IMR-90 (cell line): ENCODE measurements at regions not wholly inside any gene's neighbourhood (a gene's known extent, or its start where the extent isn't known, plus 50 kb on each side); places are given as distances from the start of the nearest gene placed in this dataset.

Experiments
- ATAC-seq: fragments of 200-7000 bp; cut with Tn5 transposase; 2 replicates; pipeline ENCODE4 v1.9.1; 2020; ENCODE audit warnings: low read depth, mild to moderate bottlenecking, moderate library complexity
- BruUV-seq: library from RNA; stranded (reverse); fragments of 400-500 nt; replicated peaks from 2 replicates; lab custom pipeline; 2021; lab: Mats Ljungman, UMichigan
- CTCF ChIA-PET: fragments of 300-600 bp; formaldehyde crosslinking; extraction: SDS; loops from one replicate; lab custom pipeline; 2021; ENCODE audit warnings: antibody characterized with exemption; lab: Yijun Ruan, JAX
- POLR2A ChIA-PET: fragments of 300-600 bp; sonication (Branson Sonifier 250); formaldehyde crosslinking; loops from one replicate; lab custom pipeline; 2022; ENCODE audit warnings: antibody characterized with exemption; ENCODE audit not compliant: unreplicated experiment; lab: Charles Lee
- DNase-seq: peaks from one replicate; pipeline ENCODE4 v3.0.0; 2013
- H2AFZ ChIP-seq: replicated peaks from 2 replicates; pipeline ENCODE3; 2013; ENCODE audit warnings: low read length, mild to moderate bottlenecking; ENCODE audit not compliant: poor library complexity
- H2AK5ac ChIP-seq: 2 replicates; pipeline ENCODE4 v1.6.1; 2013; ENCODE audit warnings: low read depth, low read length, inconsistent platforms
- H2AK9ac ChIP-seq: replicated peaks from 2 replicates; pipeline ENCODE3; 2013; ENCODE audit warnings: mild to moderate bottlenecking, low read depth, low read length, moderate library complexity; ENCODE audit not compliant: poor library complexity
- H2BK120ac ChIP-seq: 2 replicates; pipeline ENCODE4 v1.6.1; 2013; ENCODE audit warnings: low read depth, low read length, inconsistent platforms
- H2BK15ac ChIP-seq: 3 replicates; pipeline ENCODE4 v1.6.1; 2013; ENCODE audit warnings: low read depth, low read length, inconsistent platforms
- H2BK20ac ChIP-seq: 2 replicates; pipeline ENCODE4 v1.6.1; 2013; ENCODE audit warnings: low read depth, mild to moderate bottlenecking, inconsistent platforms, low read length, moderate library complexity
- H2BK5ac ChIP-seq: 2 replicates; pipeline ENCODE4 v1.6.1; 2013; ENCODE audit warnings: mild to moderate bottlenecking, low read depth, low read length, inconsistent platforms; ENCODE audit not compliant: poor library complexity, severe bottlenecking
- H3K14ac ChIP-seq: replicated peaks from 2 replicates; pipeline ENCODE4 v1.6.1; 2013; ENCODE audit warnings: low read depth, low read length, inconsistent platforms
- H3K18ac ChIP-seq: 2 replicates; pipeline ENCODE4 v1.6.1; 2013; ENCODE audit warnings: low read depth, low read length, control low read depth
- H3K23ac ChIP-seq: 2 replicates; pipeline ENCODE4 v1.6.1; 2013; ENCODE audit warnings: low read depth, low read length, inconsistent platforms
- H3K27ac ChIP-seq: 2 replicates; pipeline ENCODE4 v1.5.1; 2013; ENCODE audit warnings: mild to moderate bottlenecking, control low read depth, low read length; ENCODE audit not compliant: insufficient read depth
- H3K27me3 ChIP-seq: 2 replicates; pipeline ENCODE4 v1.6.1; 2013; ENCODE audit warnings: low read length; ENCODE audit not compliant: control insufficient read depth, insufficient read depth
- H3K36me3 ChIP-seq: 2 replicates; pipeline ENCODE4 v1.6.1; 2013; ENCODE audit warnings: low read length, mixed read lengths; ENCODE audit not compliant: control insufficient read depth, insufficient read depth
- H3K4ac ChIP-seq: 2 replicates; pipeline ENCODE4 v1.6.1; 2013; ENCODE audit warnings: low read depth, low read length, inconsistent platforms
- H3K4me1 ChIP-seq: 2 replicates; pipeline ENCODE4 v1.6.1; 2013; ENCODE audit warnings: low read length, mixed read lengths; ENCODE audit not compliant: control insufficient read depth, insufficient read depth
- H3K4me2 ChIP-seq: 2 replicates; pipeline ENCODE4 v1.6.1; 2013; ENCODE audit warnings: low read depth, mild to moderate bottlenecking, control low read depth, low read length, moderate library complexity
- H3K4me3 ChIP-seq: 2 replicates; pipeline ENCODE4 v1.5.1; 2013; ENCODE audit warnings: low read depth, mild to moderate bottlenecking, control low read depth, low read length, moderate library complexity; ENCODE audit not compliant: insufficient read depth
- H3K56ac ChIP-seq: 2 replicates; pipeline ENCODE4 v1.6.1; 2013; ENCODE audit warnings: low read length, inconsistent platforms; ENCODE audit not compliant: insufficient read depth; ENCODE audit errors: extremely low read depth
- H3K79me1 ChIP-seq, 2 experiments: 2 replicates each; pipeline ENCODE4 v1.6.1; 2013; ENCODE audit warnings: low read length in 2 of 2, inconsistent platforms in 1 of 2, low read depth in 1 of 2
- H3K9ac ChIP-seq: 2 replicates; pipeline ENCODE4 v1.6.1; 2013; ENCODE audit warnings: low read depth, low read length, control low read depth
- H3K9me1 ChIP-seq: 2 replicates; pipeline ENCODE4 v1.6.1; 2013; ENCODE audit warnings: low read length, inconsistent platforms; ENCODE audit not compliant: insufficient read depth
- H3K9me3 ChIP-seq: 2 replicates; pipeline ENCODE4 v1.6.1; 2013; ENCODE audit warnings: low read length; ENCODE audit not compliant: control insufficient read depth, insufficient read depth
- H4K20me1 ChIP-seq: 2 replicates; pipeline ENCODE4 v1.6.1; 2013; ENCODE audit warnings: low read length, inconsistent platforms; ENCODE audit not compliant: insufficient read depth
- H4K5ac ChIP-seq: 2 replicates; pipeline ENCODE4 v1.6.1; 2013; ENCODE audit warnings: mild to moderate bottlenecking, low read depth, low read length, control low read depth
- H4K8ac ChIP-seq, 2 experiments: 2 replicates each; pipeline ENCODE4 v1.6.1; 2013; ENCODE audit warnings: low read depth in 2 of 2, low read length in 2 of 2, control low read depth in 1 of 2, inconsistent platforms in 1 of 2
- H4K91ac ChIP-seq: 2 replicates; pipeline ENCODE4 v1.6.1; 2013; ENCODE audit warnings: low read depth, low read length, inconsistent platforms; ENCODE audit not compliant: insufficient read depth
- BHLHE40 ChIP-seq: fragments of 150-350 bp; IDR thresholded peaks from 2 replicates; pipeline ENCODE4 v1.6.1; 2016; ENCODE audit warnings: mild to moderate bottlenecking, low read depth, low read length
- CEBPB ChIP-seq: IDR thresholded peaks from 2 replicates; pipeline ENCODE4 v1.6.1; 2012; ENCODE audit warnings: low read depth, low read length, improper control_type of control experiment
- CHD1 ChIP-seq: IDR thresholded peaks from 2 replicates; pipeline ENCODE4 v1.6.1; 2012; ENCODE audit warnings: low read depth, low read length, improper control_type of control experiment
- CTCF ChIP-seq: conservative IDR thresholded peaks from 2 replicates; pipeline ENCODE4 v1.5.1; 2012; ENCODE audit warnings: mild to moderate bottlenecking, low read depth, low read length, improper control_type of control experiment
- FOS ChIP-seq: fragments of 150-350 bp; IDR thresholded peaks from 2 replicates; pipeline ENCODE4 v1.6.1; 2016; ENCODE audit warnings: low read depth, low read length
- MAFK ChIP-seq: IDR thresholded peaks from 2 replicates; pipeline ENCODE4 v1.6.1; 2012; ENCODE audit warnings: low read depth, low read length, improper control_type of control experiment
- MXI1 ChIP-seq: IDR thresholded peaks from 2 replicates; pipeline ENCODE4 v1.6.1; 2012; ENCODE audit warnings: low read depth, mild to moderate bottlenecking, low read length, moderate library complexity, borderline replicate concordance
- NFE2L2 ChIP-seq: fragments of 150-350 bp; IDR thresholded peaks from 2 replicates; pipeline ENCODE4 v1.6.1; 2016; ENCODE audit warnings: low read depth, mild to moderate bottlenecking, low read length
- POLR2A ChIP-seq: IDR thresholded peaks from 2 replicates; pipeline ENCODE4 v1.6.1; 2012; ENCODE audit warnings: mild to moderate bottlenecking, low read depth, low read length
- RAD21 ChIP-seq: IDR thresholded peaks from 2 replicates; pipeline ENCODE4 v1.6.1; 2012; ENCODE audit warnings: low read length, improper control_type of control experiment
- RCOR1 ChIP-seq: IDR thresholded peaks from 2 replicates; pipeline ENCODE4 v1.6.1; 2012; ENCODE audit warnings: mild to moderate bottlenecking, low read length, improper control_type of control experiment; ENCODE audit not compliant: insufficient replicate concordance
- RFX5 ChIP-seq: IDR thresholded peaks from 2 replicates; pipeline ENCODE4 v1.8.0; 2012; ENCODE audit warnings: low read depth, mild to moderate bottlenecking, low read length, moderate library complexity
- SMC3 ChIP-seq: fragments of 150-350 bp; IDR thresholded peaks from 2 replicates; pipeline ENCODE4 v1.6.1; 2016; ENCODE audit warnings: low read depth, mild to moderate bottlenecking, antibody characterized with exemption, low read length, moderate library complexity
- USF2 ChIP-seq: fragments of 150-350 bp; IDR thresholded peaks from 2 replicates; pipeline ENCODE4 v1.6.1; 2017; ENCODE audit warnings: mild to moderate bottlenecking, antibody characterized with exemption, low read length, low read depth
- dilution Hi-C: fragments of 300-500 bp; cut with HindIII; formaldehyde crosslinking; loops from one replicate; pipeline ENCODE4 v1.14.3; 2018; ENCODE audit warnings: low sequenced_read_pairs; ENCODE audit not compliant: unreplicated experiment
- in situ Hi-C: fragments of 300-500 bp; cut with MboI; formaldehyde crosslinking; loops from 3 replicates; pipeline ENCODE4 v1.14.3; 2019; ENCODE audit warnings: low sequenced_read_pairs, inconsistent platforms, mixed read lengths
- intact Hi-C: fragments of 100-400 bp; cut with micrococcal nuclease; formaldehyde crosslinking; loops from 2 replicates; pipeline ENCODE4 v1.10.0; 2022
- TF ChIP-seq, protein P1 (sequence below): fragments of 150-350 bp; IDR thresholded peaks from 2 replicates; pipeline ENCODE4 v1.6.1; 2016; ENCODE audit warnings: low read depth, mild to moderate bottlenecking, low read length, moderate library complexity, borderline replicate concordance

DNA sequence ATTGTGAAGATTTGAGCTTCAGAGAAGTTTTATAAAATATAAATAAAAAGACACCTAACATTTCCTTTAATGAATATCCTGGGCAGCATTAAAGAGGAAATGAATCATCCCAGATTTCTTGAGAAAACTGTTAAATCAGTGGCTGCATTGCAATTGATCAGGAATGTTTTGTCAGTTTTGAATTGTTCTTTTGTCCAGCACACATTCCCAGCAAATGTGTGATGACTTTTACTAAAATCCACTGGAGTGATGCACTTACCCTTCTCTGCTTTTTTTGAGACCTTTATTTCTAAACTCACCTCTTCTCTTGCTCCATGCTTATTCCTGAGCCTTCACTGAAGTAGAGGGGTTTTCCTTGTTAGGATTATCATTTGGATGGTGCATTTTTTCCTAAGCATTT is 1307.2 kb downstream of the CDH8 start:
- POLR2A ChIA-PET: no interaction called here
- in situ Hi-C loops: no loop called here
- no TSS peak for BruUV-seq
- no peak overlapping the region for H2BK20ac ChIP-seq
- H3K4me2 ChIP-seq: no peak overlapping the region
- H4K91ac ChIP-seq: no peak overlapping the region
- H2BK15ac ChIP-seq: no peak overlapping the region
- TF ChIP-seq MXI1 (no peak), NFE2L2 (no peak), RAD21 (no peak), USF2 (no peak), CEBPB (no peak), RCOR1 (no peak), POLR2A (no peak), FOS (no peak), SMC3 (no peak), CHD1 (no peak), MAFK (no peak), CTCF (no peak), BHLHE40 (no peak), RFX5 (no peak)
- TF ChIP-seq, protein P1, sequence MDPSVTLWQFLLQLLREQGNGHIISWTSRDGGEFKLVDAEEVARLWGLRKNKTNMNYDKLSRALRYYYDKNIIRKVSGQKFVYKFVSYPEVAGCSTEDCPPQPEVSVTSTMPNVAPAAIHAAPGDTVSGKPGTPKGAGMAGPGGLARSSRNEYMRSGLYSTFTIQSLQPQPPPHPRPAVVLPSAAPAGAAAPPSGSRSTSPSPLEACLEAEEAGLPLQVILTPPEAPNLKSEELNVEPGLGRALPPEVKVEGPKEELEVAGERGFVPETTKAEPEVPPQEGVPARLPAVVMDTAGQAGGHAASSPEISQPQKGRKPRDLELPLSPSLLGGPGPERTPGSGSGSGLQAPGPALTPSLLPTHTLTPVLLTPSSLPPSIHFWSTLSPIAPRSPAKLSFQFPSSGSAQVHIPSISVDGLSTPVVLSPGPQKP: no peak
- H2AFZ ChIP-seq: no peak overlapping the region
- H2BK120ac ChIP-seq: no peak overlapping the region
- H2BK5ac ChIP-seq: no peak overlapping the region
- intact Hi-C loops: no loop called here
- no peak overlapping the region for H3K56ac ChIP-seq
- dilution Hi-C loops: no loop called here
- H3K4me3 ChIP-seq: no peak overlapping the region
- no peak overlapping the region for H2AK5ac ChIP-seq
- H3K36me3 ChIP-seq: no peaks in the 10 kb centered on the region
- H3K27me3 ChIP-seq: no peaks in the 10 kb centered on the region
- H4K5ac ChIP-seq: no peak overlapping the region
- 0 out of 2 replicates have a peak, but pooled peaks cover 2% of the 10 kb centered on the region for H3K9me3 ChIP-seq
- no peak overlapping the region for H3K14ac ChIP-seq
- H4K20me1 ChIP-seq: no peaks in the 10 kb centered on the region
- H3K4me1 ChIP-seq: no peaks in the 10 kb centered on the region
- H3K4ac ChIP-seq: no peak overlapping the region
- no peak overlapping the region for H3K27ac ChIP-seq
- DNase-seq (no peak), ATAC-seq (no peak)
- H3K9me1 ChIP-seq: no peaks in the 10 kb centered on the region
- CTCF ChIA-PET: no interaction called here
- H3K9ac ChIP-seq: no peak overlapping the region
- no peak overlapping the region for H4K8ac ChIP-seq
- H3K23ac ChIP-seq: no peak overlapping the region
- no peak overlapping the region for H3K18ac ChIP-seq
- H2AK9ac ChIP-seq: no peak overlapping the region
- no peaks in the 10 kb centered on the region for H3K79me1 ChIP-seq
